ENCODE measurements at regions not wholly inside any gene's neighbourhood (a gene's known extent, or its start where the extent isn't known, plus 50 kb on each side); places are given as distances from the start of the nearest gene placed in this dataset.

GRCh38 chr2:122062506-122062905 is 307.1 kb downstream of the TSN start:
- no peak for TF ChIP-seq LEF1 (IDR thresholded peaks at IDR 0.05)
- no peak for TF ChIP-seq POLR2A (conservative IDR thresholded peaks at IDR 0.05)
- no peak for TF ChIP-seq ZEB2 (IDR thresholded peaks at IDR 0.05)
- no peak for TF ChIP-seq C11orf30 (IDR thresholded peaks at IDR 0.05; ENCODE audit: low read depth)
- no peak for TF ChIP-seq ZNF830 (CRISPR knock-in tag; IDR thresholded peaks at IDR 0.05)
- no peak for TF ChIP-seq PRPF4 (IDR thresholded peaks at IDR 0.05; ENCODE audit: insufficient read depth, low read depth, low read length, poor library complexity, severe bottlenecking)
- TF ChIP-seq CTCF (IDR thresholded peaks at IDR 0.05 in 2 of 3, conservative IDR thresholded peaks at IDR 0.05 in 1 of 3; ENCODE audit: insufficient read depth in 2 of 3, low read depth in 1 of 3, low read length in 3 of 3), result no peak
- no peak for TF ChIP-seq ZZZ3 (IDR thresholded peaks at IDR 0.05)
